ENCODE measurements at regions not wholly inside any gene's neighbourhood (a gene's known extent, or its start where the extent isn't known, plus 50 kb on each side); places are given as distances from the start of the nearest gene placed in this dataset.

DNA sequence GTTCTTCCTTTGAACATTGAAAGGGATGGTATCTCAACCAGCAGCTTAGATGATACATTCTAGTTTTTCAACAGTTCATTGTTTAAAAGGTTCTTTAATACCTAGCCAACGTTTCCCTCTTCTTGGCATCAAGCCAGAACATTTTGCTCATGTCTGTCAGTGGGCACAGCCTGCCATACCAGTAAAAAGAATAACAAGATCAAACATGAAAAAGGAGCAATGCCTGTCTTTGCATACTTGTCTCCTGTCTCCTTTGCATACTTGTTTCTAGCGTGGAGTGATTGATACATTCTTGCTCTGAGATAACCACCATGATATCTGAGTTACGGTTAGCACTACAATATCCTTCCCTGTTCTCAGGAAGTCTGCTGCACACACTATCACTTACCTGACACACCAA, 248.6 kb upstream of the DAPK1 start:
- DNase-seq (ENCODE audit: low spot score) = no peak

DNA sequence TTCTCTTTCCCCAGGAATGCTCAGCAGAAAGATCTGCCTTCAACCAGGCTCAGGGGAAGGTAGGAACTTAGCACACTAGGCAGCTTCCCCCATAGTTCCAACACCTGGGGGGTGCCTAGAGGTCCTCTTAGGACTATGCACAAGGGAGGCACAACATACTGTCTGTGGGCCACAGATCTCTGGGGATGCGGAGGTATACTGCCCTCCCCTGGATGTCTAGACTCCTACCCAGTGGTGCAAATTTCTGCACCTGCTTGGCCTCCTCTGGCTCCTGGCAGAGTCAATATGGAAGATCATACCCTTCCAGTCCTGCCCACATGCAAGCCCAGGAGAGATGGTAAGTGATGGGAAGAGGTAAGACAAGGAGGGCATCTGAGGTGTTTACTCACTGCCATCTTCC, 247.5 kb upstream of the DAPK1 start:
- DNase-seq (ENCODE audit: low spot score) = no peak

DNA sequence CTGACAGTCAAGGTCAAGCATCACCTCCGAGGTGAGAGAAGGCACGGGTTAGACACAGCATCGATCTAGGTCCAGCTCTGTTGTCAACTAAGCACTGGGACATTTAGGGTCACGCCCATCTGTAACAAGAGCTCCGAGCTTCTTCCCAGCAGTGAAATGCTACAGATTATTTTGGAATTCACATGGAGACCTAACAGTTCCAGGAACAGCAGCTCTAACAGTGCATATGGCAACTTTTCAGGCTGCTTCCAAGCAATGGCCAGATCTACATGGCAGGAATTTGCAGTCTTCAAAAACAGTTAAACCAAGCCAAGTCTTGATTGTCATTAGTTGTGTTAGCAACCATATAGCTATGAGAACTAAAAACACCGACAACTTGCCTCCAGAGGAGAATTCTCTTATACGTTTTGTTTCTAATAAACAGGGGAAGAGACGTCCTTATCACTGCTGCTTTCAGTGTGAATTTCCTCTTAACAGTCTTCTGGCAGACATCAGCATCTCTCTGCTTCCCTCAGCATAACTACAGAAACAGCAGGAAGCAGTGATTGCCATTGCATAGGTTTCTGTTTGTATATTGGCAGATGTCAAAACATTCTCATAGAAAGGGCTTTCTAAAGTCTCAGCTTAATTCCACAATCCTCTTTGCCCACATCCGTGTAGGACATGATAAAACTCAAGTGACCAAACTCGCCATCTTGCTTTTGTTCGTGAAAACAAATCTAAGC, 242.1 kb upstream of the DAPK1 start:
- DNase-seq (ENCODE audit: low spot score) = no peak

DNA sequence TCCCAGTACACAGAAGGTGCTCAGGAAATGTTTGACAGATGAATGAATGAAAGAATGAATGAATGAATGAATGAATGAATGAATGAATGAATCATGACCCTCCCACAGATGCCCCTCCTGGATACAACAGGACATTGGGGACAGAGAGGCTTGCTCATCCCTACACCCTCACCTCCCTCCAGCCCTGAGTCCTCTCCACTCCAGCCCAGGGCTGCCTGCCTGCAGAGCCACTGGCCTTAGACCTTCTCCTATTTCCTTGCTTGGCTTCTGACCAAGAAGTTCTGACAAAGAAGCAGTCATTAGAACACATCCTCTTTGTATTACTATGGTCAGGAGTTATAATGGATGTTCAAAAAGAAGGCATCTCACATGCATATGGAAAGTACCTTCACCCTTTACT, 240.7 kb upstream of the DAPK1 start:
- no peak for DNase-seq (ENCODE audit: low spot score)

DNA sequence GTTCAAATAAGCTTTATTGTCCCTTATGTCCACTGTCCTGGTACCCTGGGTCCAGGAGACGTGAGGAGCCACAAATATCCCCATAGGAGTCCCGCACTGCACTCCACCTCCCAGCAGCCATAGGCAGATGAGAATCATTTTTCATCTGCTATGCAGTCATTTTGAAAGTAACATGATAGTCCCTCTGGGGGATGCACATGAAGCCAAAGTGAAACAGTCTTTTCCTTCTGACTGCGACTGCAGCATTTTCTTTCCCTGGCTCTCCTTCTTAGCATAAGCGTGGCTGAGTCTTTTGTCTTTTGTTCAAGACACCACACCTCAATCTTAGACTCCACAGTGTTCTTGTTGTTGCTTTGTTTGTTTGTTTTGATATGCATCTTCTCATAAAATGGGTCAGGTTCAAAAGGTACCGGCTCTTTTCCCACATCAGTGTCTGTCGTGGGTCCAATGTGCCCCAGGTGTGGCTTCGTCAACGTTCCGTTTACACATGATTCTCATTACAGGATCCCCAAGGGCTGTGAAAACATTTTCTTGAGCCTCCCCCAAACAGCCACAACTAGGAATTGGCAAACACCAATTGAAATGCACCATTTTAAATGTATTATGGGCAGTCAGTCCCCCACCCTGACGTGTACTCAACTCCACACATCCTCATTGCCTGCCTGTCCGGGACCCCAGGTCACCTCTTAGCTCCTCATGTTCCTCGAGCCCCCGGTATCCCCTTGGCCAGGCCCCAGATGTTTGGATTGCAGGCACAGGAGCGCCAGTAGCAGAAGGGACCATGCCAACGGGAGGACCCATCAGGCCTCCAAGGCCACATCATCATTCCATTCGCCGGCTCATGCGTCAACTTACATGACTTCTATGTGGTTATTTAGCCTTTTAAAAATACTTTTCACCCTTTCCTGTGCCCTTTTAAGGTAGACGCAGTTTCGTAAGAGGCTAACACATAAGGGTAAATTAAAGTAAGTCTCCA, 237.8 kb upstream of the DAPK1 start:
- no peak for DNase-seq (ENCODE audit: low spot score)

DNA sequence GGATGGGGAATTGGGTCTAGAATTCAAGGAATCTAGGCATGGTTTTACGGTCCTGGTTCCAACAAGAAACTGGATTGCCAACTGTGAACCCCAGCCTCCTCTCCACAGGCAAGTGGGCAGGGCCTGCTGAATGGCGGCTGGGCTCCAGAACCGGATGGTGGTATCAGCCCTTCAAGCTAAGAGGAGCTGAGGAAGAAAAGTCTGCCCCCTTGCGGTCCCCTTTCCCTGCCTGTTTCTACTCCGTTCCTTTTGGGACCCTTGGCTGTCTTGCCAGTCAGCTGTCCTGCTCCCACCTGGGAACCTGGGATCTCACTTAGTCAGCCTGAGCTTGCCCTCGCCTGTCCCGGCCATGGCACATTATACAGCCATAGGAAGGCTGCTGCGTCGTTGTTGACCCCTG, 234.4 kb upstream of the DAPK1 start:
- no peak for DNase-seq (ENCODE audit: low spot score)

DNA sequence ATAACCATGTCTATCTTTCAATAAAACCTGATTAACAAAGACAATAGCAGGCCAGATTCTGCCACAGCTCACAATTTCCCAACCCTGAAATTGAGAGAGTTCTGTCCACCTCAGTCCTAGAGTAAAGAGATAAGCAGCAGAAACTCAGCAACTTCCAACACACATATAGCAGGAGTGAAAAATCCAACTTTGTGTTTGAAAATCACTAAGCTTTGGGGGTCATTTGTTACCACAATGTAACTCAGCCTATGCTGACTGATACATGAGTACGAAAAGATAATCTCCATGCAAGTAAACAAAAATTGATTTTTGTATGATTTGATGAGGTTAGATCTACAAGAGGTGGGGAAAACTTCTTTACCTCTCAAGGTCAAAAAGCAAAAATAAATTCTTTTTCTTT, 231.0 kb upstream of the DAPK1 start:
- DNase-seq (ENCODE audit: low spot score) = no peak

DNA sequence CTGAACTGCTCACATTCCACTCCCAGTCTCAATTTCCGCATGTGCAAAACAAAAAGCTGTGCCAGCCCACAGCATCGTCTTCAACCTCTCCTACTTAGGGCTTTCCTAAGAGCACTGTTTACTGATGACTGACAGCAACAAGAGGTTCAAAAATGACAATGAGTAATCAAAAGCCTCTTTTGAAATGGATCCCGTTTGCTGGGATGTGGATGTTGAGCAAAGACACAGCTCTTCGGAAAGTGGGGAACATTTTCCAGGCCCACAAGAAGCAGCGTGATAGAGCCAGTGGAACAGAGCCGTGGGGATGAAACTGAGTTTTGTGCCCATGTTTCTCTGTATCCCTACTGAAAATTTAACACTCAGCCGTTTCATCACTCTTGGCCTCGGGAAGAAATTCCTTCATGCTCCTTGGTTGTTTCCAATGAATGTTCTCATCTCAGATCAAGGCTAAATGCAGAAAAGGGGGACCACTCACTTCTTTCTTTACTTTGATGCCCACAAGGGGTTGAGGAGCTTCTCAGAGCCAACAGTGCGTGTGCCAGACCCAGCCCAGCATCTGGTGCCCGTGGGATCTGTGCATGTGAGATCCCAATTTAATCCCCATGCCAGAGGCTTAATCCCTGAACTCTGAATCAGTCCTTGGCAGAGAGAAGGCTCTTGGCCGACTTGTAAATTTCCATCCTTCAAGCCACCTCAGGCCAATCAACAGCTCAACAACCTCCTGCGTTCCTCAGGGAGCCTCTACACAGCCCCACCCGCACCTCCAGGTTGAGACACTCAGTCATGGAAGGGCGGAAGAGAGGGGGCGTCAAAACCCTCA, 230.2 kb upstream of the DAPK1 start:
- no peak for DNase-seq (ENCODE audit: low spot score)

DNA sequence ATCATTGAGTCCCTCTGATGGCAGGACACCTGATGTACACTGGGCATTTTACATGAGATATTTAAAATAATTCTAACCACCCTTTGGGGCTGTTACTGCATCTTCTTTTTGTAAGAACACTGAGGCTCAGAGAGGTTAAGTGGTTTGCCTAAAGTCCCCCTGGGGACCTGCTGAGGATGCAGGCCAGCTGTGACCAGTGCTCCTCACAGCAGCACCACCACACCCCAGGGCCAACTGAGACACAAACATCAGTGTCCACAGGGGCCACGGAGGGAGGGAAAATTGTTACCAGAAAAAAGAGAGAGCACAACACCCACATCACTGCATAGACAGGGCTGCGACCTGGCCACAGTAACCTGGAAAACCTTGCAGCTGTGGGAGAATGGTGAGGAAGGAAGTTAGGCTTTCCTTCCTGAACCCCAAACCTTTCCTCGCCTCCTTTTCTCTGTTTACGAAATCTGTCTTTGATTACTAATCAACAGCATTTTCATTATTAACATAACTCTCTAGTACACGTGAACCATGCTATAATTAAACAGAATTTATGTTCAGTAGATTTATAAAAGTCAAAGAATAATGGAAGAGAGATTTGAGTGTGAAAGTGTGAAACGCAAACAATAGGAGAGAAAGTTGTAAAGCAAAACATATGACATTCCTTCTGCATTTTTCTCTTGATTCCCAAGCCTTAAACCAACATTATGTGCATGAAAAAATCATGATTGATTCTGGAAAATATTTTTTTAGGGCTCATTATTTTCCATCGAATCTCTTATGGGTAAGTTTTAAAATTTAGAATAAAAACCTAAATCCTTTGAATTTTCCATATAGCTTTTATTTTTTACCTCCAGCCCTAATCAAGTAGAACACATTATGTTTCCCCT, 228.1 kb upstream of the DAPK1 start:
- DNase-seq (ENCODE audit: low spot score) = no peak

DNA sequence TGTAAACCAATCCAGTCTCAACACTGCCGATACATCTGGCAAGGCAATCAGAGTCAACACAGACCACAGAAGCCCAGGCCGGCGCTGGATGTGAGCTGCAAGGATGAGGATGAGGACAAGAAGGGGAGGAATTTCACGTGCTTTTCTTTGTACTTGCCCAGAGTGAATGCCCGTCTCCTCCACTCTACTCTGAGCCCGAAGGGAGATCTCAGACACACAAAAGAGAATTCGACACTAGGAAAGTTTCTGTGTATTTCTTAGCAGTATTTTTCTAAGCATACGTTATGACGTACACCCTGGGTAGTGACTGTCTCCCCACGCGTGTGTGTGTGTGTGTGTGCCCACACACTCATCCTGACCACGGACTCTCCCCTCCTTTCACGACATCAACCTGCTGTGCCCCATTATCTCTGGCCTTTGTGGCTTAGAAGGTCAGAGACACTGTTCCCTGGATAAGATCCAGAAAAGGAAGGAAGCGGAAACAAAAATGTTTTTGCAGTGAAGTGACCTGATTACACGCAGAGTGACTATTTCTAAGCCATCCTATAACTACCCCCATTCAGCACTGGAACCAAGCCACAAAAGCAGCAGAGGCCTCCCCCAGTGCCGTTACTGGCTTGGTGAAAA, 227.3 kb upstream of the DAPK1 start:
- peak; percentile 37 for DNase-seq (ENCODE audit: low spot score)

DNA sequence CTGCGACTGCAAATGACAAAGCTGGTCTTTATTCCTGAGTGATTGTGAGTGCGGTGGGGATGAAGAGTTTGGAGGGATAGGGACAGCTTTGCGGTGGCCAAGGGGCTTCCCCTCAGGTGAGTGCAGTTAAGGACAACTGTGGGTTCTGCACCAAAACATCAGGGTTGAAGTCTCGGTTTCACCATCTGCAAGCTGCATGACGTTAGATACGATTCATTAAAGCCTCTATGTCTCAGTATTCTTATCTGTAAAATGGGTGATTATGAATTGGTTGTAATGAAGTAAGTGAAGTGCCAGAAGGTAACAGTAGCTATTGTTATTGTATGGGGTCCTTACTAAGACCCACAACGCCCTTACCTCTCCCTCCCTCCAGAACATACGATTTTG, 226.8 kb upstream of the DAPK1 start:
- no peak for DNase-seq (ENCODE audit: low spot score)

DNA sequence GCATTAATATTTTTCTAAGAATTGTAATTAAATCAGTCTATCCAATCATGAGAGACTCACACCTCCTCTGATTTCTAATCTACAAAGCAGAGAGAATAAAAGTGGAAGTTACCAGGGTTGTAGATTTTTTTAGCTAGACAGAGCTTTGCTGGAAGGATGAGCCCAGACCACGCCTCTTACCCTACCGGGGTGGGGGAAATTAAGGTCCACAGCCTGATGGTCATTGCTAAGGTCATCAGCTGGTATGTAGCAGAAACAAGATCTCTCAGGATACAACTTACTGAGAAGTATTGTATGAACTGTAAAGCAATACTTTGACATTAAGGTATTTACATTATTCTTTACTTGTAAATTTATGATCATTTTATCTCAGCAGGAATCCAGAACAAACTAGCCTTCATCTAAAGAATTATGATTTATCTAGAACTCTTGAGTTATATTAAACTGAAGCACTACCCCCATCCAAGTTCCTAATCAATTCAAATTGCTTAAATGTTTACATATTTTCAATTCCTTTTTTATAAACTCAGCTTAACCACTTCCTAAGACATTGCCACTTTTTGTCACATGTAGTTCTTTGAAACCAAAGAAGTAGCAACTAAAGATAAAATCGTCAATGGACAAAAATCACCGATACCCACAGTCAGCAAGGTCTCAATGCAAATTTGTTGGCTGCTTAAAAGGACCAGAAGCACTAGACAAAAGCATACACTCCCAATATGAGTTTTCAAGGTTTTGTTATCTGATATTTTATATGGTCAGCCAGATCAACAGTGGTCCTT, 225.8 kb upstream of the DAPK1 start:
- DNase-seq (ENCODE audit: low spot score) = no peak

DNA sequence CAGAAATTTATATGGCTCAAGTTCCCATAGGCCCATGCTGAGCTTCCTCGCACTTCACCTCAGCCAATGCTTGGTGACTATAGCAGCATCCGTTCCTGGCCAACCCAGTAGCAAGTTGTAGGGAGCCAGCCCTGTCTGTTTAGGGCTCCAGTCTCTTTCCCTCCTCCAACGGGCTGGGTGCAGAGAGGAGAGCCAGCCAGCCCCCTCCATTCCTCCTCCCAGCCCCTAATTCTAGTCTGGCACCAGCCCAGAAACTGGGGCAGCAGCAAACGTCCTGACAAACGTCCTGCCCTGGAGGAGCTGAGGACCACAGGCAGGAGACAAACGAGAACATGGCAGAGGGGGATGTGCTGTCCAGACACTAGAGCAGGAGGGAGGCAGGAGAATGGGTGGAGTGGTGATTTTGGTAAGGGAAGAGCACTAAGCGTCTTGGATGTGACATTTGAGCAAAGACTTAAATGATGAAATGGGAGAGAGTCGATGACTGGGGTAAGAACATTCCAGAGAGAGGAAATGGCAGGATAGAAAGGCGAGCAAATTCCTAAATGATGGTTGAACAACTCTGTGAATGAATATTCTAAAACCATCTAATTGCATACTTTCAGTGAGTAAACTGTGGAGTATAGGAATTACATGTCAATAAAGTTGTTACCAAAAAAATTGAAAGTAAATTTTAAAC, 222.5 kb upstream of the DAPK1 start:
- DNase-seq (ENCODE audit: low spot score) = no peak

DNA sequence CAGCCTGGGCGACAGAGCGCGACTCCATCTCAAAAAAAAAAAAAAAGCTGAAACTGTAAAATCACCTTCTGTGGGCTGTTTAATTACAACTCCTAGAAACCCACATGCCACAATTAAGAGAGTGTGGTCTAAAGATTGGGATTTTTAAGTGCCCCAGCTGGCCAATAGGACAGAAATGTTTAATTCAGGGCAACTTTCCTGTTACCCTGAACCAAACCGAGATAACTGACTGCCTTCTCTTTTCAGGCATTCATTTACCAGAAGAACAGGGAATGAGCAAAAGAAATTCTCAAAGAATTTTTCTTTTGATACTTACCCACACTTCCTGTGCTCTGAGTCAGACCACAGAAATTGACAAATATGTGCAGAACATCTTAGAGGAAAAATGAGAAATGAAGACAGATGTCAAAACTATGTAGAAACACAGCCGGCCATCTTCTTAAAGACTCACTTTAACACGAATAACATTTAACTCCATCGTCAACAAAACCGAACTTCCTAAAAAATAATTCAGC, 221.3 kb upstream of the DAPK1 start:
- peak; percentile 68 for DNase-seq (ENCODE audit: low spot score)

DNA sequence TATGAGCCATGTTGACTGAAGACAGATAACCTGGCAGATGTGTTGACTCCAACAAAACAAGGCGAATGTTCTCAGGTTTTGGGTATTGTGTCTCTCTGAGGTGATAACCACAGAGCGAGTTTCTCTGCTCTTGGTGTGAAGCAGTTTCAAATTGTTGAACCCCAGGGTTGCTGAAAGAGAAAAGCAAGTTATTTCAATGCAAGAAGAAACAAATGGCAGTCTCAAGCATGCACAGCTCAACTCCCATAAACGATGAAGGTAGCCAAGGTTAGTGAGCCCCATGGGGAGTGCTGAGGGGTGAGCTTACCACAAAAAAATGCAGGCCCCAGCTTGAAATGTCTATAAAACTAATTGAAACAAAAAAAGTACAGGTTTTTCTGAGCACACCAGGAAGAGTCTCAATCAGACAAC, 220.8 kb upstream of the DAPK1 start:
- no peak for DNase-seq (ENCODE audit: low spot score)

DNA sequence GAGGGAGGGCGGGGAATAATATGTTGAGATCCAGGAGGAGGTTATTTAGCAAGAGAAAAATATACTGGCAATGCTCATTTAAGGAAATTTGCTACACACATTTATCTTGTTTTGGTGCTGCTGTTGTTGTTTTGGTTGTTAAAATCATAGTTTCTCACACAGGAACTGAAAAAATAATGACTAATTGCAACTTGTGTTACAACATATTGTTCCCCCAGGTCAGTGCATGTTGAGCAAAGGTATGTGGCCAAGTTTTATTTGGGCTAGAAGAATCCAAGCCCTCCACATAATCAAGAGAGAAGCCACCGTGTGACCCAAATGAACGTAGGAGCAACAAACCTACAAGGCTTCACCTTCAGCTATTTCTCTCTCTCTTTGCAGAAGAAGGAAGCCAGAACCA, 220.3 kb upstream of the DAPK1 start:
- no peak for DNase-seq (ENCODE audit: low spot score)

DNA sequence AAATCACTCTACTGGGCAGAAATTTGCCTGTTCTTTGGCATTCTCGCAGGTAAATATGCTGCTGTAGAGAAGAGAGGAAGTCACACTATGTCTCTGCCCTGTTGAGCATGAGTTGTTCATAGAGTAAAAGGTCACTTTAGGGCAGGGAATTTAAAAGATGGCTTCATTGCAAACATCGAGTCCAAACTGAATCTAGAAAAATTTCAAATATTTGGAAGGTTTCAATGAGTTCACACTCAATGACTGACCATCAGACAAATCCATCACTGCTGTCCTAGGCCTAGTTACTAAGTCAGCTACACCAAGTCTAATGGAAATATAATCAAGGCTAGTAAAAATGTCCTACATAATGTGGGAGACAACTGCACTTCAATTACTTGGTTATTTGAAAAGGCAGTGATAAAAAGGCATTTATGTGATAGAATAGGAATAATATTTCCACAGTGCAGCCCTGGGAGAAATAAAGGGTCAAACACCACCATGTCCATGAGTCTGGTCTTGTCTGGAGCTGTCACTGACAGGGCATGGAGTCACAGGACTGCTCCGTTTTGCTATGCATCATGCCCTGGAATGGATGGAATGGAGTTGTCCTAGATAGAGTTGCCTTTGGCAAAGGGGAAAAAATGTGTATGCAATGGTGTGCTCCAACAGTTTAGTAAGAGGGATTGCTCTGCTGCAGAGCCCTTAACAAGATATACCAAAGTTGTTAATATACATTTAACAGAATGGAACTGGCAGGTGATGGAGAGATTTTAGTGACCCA, 218.5 kb upstream of the DAPK1 start:
- DNase-seq (ENCODE audit: low spot score) = no peak

DNA sequence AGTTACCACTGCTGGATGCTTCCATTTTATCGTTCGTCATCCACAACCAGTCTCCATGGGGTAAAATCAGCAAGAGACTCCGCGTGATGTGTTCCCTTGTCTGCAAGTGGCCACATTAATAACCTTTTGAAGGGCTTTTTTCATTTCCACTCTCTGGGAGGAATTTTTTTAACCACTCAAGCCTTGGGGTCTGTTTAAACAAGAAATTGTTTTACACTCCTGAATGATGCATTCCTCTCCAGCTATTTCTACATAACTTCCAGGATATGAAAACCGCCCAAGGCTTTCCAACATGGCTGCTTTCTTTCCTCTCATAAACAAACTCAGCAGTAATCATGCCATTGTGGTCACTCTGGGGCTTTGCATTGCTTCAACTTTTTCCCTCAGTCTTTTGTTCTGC, 217.2 kb upstream of the DAPK1 start:
- no peak for DNase-seq (ENCODE audit: low spot score)

DNA sequence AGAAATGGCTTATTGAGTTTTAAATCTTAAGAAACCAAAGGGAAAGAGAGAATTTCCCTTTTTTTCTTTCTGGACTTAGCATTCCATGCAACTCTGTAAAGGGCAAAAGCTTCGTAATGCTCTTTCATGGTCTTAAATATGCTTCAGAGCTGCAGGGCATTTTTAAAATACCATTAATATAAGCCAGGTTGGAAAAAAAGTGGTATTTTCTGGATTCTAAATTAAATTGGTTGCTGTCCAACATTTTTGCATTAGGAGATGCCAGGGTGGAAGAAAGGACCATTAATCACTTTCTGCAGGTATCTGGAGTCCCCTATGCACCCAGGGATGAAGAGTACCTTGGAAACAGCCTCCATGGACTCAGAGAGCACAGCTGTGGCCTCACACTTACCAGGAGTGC, 215.1 kb upstream of the DAPK1 start:
- DNase-seq (ENCODE audit: low spot score) = no peak

Measured in hepatic stellate cell (primary cell).